ENCODE measurements at regions not wholly inside any gene's neighbourhood (a gene's known extent, or its start where the extent isn't known, plus 50 kb on each side); places are given as distances from the start of the nearest gene placed in this dataset.

GRCh38 chr5:77876862-77877502 lies 100.8 kb upstream of the TBCA start:
- no peak for TF ChIP-seq POLR2A (IDR thresholded peaks at IDR 0.05)
- no peak for TF ChIP-seq CTCF (IDR thresholded peaks at IDR 0.05)

Data from adrenal gland (tissue), 5 donors.